Skin of body (tissue), 1 donor: ENCODE measurements at regions not wholly inside any gene's neighbourhood (a gene's known extent, or its start where the extent isn't known, plus 50 kb on each side); places are given as distances from the start of the nearest gene placed in this dataset.

Experiments used
- DNase-seq: peaks from one replicate; lab custom pipeline; 2025; lab: John Stamatoyannopoulos, UW

DNA sequence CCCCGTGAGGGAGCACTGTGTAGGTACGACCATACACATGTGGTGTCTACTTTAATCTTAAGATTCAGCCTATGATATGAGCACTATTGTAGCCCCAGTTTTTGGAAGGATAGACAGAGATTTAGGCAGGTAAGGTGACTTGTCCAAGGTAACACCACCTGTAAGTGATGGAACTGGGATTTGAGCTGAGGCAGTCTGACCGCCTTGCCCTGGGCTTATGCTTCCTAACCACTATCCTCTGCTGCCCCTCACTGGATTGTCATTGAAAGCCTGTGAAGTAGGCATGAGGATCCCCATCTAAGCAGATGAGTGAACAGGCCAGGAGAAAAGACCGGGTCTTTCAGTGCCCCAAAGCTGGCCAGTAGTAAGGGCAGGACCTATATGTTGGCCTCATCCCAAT, 343.8 kb downstream of the CYRIA start:
- no peak for DNase-seq

GRCh38 chr2:16321256-16321655, 344.4 kb downstream of the CYRIA start:
- DNase-seq, result no peak

GRCh38 chr2:16320716-16321115, 344.9 kb downstream of the CYRIA start:
- no peak for DNase-seq

GRCh38 chr2:16319551-16320121, 346.0 kb downstream of the CYRIA start:
- DNase-seq, result no peak

DNA sequence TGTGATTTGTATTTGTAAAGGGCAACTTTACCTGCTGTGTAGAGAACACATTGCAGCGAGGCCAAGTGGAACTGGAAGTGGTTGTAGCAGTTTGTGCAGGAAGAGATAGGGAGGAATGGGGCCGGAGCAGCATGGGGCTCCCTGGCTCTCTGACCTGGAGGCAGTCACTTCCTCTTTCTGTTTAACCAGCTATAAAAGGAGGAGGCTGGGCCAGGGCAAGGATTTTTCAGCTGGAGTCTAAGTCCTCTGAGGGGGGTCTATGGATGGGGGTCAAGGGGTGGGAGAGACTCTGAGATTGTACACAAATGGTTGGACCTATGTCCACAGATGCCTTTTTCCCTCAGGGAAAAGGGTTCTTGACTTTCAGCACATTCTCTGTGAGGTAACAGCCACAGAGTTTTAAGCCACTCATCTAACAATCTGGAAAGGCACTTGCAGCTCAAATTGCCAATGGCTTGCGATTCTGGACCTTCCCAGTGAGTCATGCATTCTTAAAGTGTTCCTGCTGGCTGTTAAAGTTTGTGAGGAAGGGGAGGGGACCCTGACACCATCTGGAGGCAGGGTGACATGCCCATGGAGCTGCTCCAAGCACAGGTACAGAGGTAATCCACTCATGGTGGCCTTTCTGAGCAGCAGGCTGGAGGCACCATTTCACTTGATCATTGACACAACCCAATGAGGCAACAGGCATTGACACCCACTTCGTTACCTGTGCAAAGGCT, 347.0 kb downstream of the CYRIA start:
- no peak for DNase-seq

DNA sequence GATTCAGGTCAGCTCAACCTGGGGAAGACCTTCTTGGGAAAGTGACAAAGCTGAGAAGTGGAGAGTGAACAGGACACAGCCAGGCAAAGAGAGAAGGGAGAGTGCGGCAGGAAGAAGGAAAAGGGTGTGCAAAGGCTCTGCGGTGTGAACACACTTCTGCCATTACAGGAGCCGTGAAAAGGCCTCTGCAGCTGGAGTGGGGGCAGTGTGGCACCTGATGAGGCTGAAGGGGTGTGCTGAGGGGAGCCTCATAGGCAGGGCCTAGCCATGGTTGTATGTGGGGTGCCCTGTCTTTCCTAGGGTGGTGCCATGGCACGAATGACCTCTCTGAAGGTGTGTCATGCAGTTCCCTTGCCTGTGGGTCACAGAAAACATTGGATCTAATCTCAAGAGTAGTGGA, 347.6 kb downstream of the CYRIA start:
- DNase-seq, result no peak

DNA sequence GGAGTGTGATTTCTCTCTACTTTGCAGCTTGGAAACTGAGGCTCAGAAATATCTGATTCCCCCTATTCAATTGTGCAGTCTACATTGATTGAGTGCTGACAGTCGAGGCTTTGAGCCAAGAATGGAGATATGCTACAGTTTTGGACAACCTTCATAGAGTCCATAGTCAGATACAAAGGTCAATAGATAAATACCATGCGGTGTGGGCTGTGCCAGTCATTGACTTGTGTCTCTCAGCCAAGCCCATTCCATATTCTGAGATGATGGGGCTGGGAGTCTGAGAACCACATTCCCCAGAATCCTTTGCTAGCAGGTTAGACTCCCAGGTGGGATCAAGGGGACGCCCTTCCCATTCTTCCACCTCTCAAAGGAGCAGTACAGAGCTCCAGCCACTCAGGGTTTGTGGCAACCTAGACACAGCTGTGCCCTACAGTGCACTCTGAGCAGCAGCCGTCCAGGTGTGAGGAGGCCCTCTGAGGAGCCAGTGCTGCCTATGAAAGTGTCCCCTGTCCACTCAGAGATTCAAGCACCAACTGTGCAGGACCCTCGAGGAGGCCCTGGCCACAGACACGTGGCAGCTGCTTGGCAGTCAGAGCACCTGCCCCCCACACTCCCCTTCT, 348.3 kb downstream of the CYRIA start:
- no peak for DNase-seq

DNA sequence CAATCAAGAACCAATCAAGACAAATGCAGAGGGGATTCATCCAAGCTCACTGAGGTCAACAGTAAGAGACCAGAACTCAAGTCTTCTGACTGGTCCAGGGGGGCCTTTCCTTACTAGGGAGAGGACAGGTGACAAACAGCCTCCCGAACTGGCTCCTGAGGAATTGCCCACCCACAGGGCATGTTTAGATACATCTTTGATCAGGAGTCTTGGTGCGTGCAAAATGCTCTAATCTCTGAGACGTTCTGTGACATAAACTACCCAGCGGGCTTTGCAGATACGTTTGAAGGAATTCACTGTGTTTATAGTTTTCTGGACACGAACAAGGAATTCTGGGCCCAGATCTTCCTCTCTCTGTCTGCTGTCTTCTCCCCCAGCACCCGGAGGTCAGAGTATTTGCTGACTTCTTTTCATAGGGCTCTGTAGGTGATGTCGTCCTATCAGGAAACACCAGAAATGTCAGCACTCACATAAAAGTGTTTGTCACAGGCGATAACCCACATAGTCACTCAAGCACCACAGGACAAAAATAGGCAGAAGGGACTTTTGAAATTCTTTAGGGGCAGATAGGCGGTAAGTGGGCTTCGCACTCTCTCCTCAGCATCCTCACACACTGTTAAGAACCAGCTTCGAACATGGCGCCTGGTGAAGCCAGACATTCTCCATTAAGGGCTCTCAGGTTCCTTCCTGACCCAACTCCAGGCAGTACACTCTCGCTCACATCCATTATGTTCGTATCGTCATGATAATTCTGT, 349.0 kb downstream of the CYRIA start:
- DNase-seq, result no peak

DNA sequence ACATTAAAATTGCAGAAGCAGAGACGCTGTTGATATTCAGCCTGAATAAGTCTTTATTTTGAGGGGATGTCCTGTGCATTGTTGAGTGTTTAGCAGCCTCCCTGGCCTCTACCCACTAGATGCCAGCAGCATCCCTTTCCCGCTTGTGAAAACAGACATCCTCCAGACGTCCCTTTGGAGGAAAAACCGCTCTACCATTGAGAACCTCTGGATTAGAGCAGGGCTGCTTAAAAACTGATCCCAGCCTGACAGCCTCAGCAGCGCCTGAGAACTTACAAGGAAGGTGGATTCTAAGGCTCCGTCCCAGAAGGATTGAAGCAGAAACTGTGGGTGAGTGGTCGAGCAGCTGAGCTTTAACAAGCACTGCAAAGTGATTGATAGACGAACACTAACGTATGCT, 349.7 kb downstream of the CYRIA start:
- no peak for DNase-seq

GRCh38 chr2:16315458-16315835, 350.2 kb downstream of the CYRIA start:
- no peak for DNase-seq

- DNase-seq, result no peak
Measured at GRCh38 chr2:16314691-16315457, 350.8 kb downstream of the CYRIA start.

DNA sequence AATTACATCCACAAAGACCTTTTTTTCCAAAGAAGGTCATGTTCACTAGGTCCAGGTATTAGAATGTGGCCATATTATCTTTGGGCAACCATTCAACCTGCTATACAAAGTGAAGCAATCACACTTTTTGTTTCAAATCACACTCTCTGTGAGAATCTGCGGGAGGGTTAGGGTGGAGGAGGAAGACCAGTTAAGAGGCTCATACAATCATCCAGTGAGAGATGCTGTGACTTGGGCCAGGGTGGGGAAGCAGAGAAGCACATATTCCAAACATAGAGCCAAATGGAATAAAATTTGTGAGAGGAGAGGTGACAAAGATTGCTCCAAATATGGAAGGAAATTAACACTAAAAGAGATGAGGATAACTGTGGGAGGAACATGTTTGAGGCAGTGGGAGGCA, 351.6 kb downstream of the CYRIA start:
- DNase-seq, result no peak

GRCh38 chr2:16313235-16313975, 352.2 kb downstream of the CYRIA start:
- DNase-seq, result no peak

GRCh38 chr2:16312771-16313170, 352.9 kb downstream of the CYRIA start:
- no peak for DNase-seq

- DNase-seq, result no peak
Measured at GRCh38 chr2:16311521-16312440, 353.9 kb downstream of the CYRIA start.

- no peak for DNase-seq
Measured at GRCh38 chr2:16308816-16309215, 356.8 kb downstream of the CYRIA start.

- DNase-seq, result no peak
Measured at GRCh38 chr2:16304876-16305590, 360.6 kb downstream of the CYRIA start.

DNA sequence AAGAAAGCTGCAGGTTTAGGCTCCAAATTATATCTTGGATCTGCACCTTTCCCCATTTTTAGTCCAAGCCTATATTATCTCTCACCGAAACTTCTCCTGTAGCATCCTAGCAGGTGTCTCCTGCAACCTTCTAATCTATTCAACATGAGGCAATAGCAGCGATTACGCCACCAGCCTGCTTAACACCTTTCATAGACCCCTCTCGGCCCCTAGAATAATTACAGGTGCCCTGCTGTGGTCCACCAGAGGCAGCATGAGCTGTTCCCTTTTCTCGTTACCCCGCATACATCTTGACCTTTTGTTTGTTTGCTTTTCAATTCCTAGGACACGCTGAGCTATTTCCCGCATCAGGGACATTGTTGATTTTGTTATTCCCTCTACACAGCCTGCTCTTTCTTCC, 361.9 kb downstream of the CYRIA start:
- no peak for DNase-seq

GRCh38 chr2:16303273-16303577, 362.4 kb downstream of the CYRIA start:
- DNase-seq, result no peak
